ENCODE measurements at regions not wholly inside any gene's neighbourhood (a gene's known extent, or its start where the extent isn't known, plus 50 kb on each side); places are given as distances from the start of the nearest gene placed in this dataset.

GRCh38 chr2:128615571-128615970 lies 296.9 kb upstream of the HS6ST1 start:
- TF ChIP-seq YY1 (IDR thresholded peaks at IDR 0.05; ENCODE audit: low read depth), result no peak
- no peak for TF ChIP-seq CTCF (IDR thresholded peaks at IDR 0.05)
- no peak for TF ChIP-seq CHD2 (IDR thresholded peaks at IDR 0.05; ENCODE audit: low read length, partially characterized antibody)
- no peak for TF ChIP-seq NRF1 (IDR thresholded peaks at IDR 0.05; ENCODE audit: low read depth, low read length)
- no peak for TF ChIP-seq SIN3A (IDR thresholded peaks at IDR 0.05; ENCODE audit: borderline replicate concordance, low read depth, low read length)

All from SK-N-SH (cell line).